Loucy (cell line): ENCODE measurements at regions not wholly inside any gene's neighbourhood (a gene's known extent, or its start where the extent isn't known, plus 50 kb on each side); places are given as distances from the start of the nearest gene placed in this dataset.

Experiments used
- H2AFZ ChIP-seq: fragments of 200-600 bp; sonication (generic); 2 replicates; pipeline ENCODE4 v1.6.0; 2016; ENCODE audit warnings: antibody characterized with exemption, mild to moderate bottlenecking, low read length, moderate library complexity
- H3F3A ChIP-seq: fragments of 200-600 bp; 2 replicates; pipeline ENCODE4 v1.6.0; 2016; ENCODE audit warnings: antibody characterized with exemption, low read depth, mild to moderate bottlenecking
- H3K27me3 ChIP-seq: fragments of 200-600 bp; sonication (generic); 2 replicates; pipeline ENCODE4 v1.6.1; 2014; ENCODE audit warnings: low read length, mild to moderate bottlenecking; ENCODE audit not compliant: insufficient read depth, poor library complexity, severe bottlenecking
- H3K36me3 ChIP-seq: fragments of 200-600 bp; sonication (generic); 2 replicates; pipeline ENCODE4 v1.6.1; 2016; ENCODE audit warnings: low read length; ENCODE audit not compliant: insufficient read depth
- H3K4me1 ChIP-seq: fragments of 200-600 bp; sonication (generic); 2 replicates; pipeline ENCODE4 v1.5.1; 2014; ENCODE audit warnings: low read length, mild to moderate bottlenecking; ENCODE audit not compliant: insufficient read depth, poor library complexity, severe bottlenecking
- H3K4me2 ChIP-seq: fragments of 200-600 bp; sonication (generic); 2 replicates; pipeline ENCODE4 v1.6.0; 2014; ENCODE audit warnings: antibody characterized with exemption, low read length, low read depth, mild to moderate bottlenecking; ENCODE audit not compliant: poor library complexity, severe bottlenecking
- H3K4me3 ChIP-seq: fragments of 200-600 bp; sonication (generic); 2 replicates; pipeline ENCODE4 v1.5.1; 2014; ENCODE audit warnings: low read length, mild to moderate bottlenecking, mixed read lengths; ENCODE audit not compliant: poor library complexity, severe bottlenecking
- H3K79me2 ChIP-seq: fragments of 200-600 bp; sonication (generic); 2 replicates; pipeline ENCODE4 v1.6.1; 2014; ENCODE audit warnings: low read length; ENCODE audit not compliant: insufficient read depth
- H3K9ac ChIP-seq: fragments of 200-600 bp; sonication (generic); 2 replicates; pipeline ENCODE4 v1.6.0; 2014; ENCODE audit warnings: mild to moderate bottlenecking, low read depth, low read length, moderate library complexity; ENCODE audit not compliant: poor library complexity, severe bottlenecking
- H3K9me2 ChIP-seq: fragments of 200-600 bp; sonication (generic); replicated peaks from 2 replicates; pipeline ENCODE4 v1.6.1; 2016; ENCODE audit warnings: low read depth, low read length, mixed read lengths
- H3K9me3 ChIP-seq: fragments of 200-600 bp; sonication (generic); 2 replicates; pipeline ENCODE4 v1.6.1; 2014; ENCODE audit warnings: mild to moderate bottlenecking, antibody characterized with exemption, low read length, low read depth; ENCODE audit not compliant: insufficient read depth
- H4K20me1 ChIP-seq: fragments of 200-600 bp; sonication (generic); 2 replicates; pipeline ENCODE4 v1.6.0; 2014; ENCODE audit warnings: antibody characterized with exemption, low read length, mild to moderate bottlenecking; ENCODE audit not compliant: insufficient read depth, poor library complexity, severe bottlenecking
- CTCF ChIP-seq: fragments of 200-600 bp; sonication (generic); conservative IDR thresholded peaks from 2 replicates; pipeline ENCODE4 v1.5.1; 2014; ENCODE audit warnings: mild to moderate bottlenecking, antibody characterized with exemption, low read length
- EZH2phosphoT487 ChIP-seq: fragments of 200-600 bp; IDR thresholded peaks from 2 replicates; pipeline ENCODE4 v1.6.1; 2018; ENCODE audit warnings: antibody characterized with exemption, mild to moderate bottlenecking, moderate library complexity, borderline replicate concordance

GRCh38 chr4:124025428-124025827 is 628.8 kb downstream of the SPRY1 start:
- TF ChIP-seq CTCF (no peak), EZH2phosphoT487 (no peak)
- H3K36me3 ChIP-seq, result no peaks in the 10 kb centered on the region
- H3K9me2 ChIP-seq, result no peaks in the 10 kb centered on the region
- no peaks in the 10 kb centered on the region for H3K79me2 ChIP-seq
- H3K4me3 ChIP-seq, result no peak overlapping the region
- no peaks in the 10 kb centered on the region for H4K20me1 ChIP-seq
- no peaks in the 10 kb centered on the region for H3K27me3 ChIP-seq
- H3K9me3 ChIP-seq, result no peaks in the 10 kb centered on the region
- no peak overlapping the region for H3K4me2 ChIP-seq
- H3K4me1 ChIP-seq, result no peaks in the 10 kb centered on the region
- no peak overlapping the region for H2AFZ ChIP-seq
- H3K9ac ChIP-seq, result no peak overlapping the region
- no peaks in the 10 kb centered on the region for H3F3A ChIP-seq

GRCh38 chr4:124028182-124028581 is 631.6 kb downstream of the SPRY1 start:
- Histone ChIP-seq H2AFZ (0 out of 2 replicates have a peak overlapping the region, but pooled peaks have one; percentile 17), H3K36me3 (no peaks in the 10 kb centered on the region), H4K20me1 (no peaks in the 10 kb centered on the region), H3K4me3 (no peak overlapping the region), H3K79me2 (no peaks in the 10 kb centered on the region), H3K9ac (no peak overlapping the region), H3F3A (no peaks in the 10 kb centered on the region), H3K27me3 (no peaks in the 10 kb centered on the region), H3K4me2 (no peak overlapping the region), H3K9me3 (no peaks in the 10 kb centered on the region), H3K9me2 (no peaks in the 10 kb centered on the region), H3K4me1 (no peaks in the 10 kb centered on the region)
- TF ChIP-seq EZH2phosphoT487, result no peak
- TF ChIP-seq CTCF, result no peak

GRCh38 chr4:124030147-124030546 is 633.6 kb downstream of the SPRY1 start:
- Histone ChIP-seq H3K27me3 (no peaks in the 10 kb centered on the region), H3K4me2 (no peak overlapping the region), H3K9ac (no peak overlapping the region), H3K36me3 (no peaks in the 10 kb centered on the region), H4K20me1 (no peaks in the 10 kb centered on the region), H3K4me3 (no peak overlapping the region), H3K9me2 (no peaks in the 10 kb centered on the region), H3K9me3 (no peaks in the 10 kb centered on the region), H2AFZ (no peak overlapping the region), H3K79me2 (no peaks in the 10 kb centered on the region), H3K4me1 (no peaks in the 10 kb centered on the region), H3F3A (no peaks in the 10 kb centered on the region)
- TF ChIP-seq EZH2phosphoT487, result no peak
- no peak for TF ChIP-seq CTCF
